ENCODE measurements at regions not wholly inside any gene's neighbourhood (a gene's known extent, or its start where the extent isn't known, plus 50 kb on each side); places are given as distances from the start of the nearest gene placed in this dataset.

DNA sequence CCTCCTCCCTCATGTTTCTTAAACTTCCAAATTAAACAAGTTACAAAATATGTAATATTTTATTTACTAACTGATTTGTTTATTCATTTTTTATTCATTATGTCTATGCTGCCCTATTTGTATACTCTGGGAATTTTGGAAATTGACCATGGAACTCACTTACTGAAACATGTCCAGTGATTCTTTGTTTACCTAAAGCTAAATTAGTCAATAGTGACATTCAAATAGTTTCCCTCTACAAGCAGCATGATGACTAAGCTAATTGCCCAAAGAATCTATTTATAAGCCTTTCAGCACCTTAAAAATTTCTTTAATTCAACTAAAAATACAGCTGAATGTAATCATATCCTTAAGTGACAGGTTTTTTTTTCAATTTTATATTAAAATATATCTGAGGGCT is 437.7 kb downstream of the SI start:
- Histone ChIP-seq H3K27me3 (no peaks in the 10 kb centered on the region), H3K36me3 (no peaks in the 10 kb centered on the region), H3K27ac (replicated peaks in 1 of 4) (no peak overlapping the region), H3K9me3 (no peaks in the 10 kb centered on the region), H3K4me1 (no peaks in the 10 kb centered on the region), H3K4me3 (no peak overlapping the region)
- TF ChIP-seq POLR2AphosphoS5 (IDR thresholded peaks at IDR 0.05) (no peak), EP300 (IDR thresholded peaks at IDR 0.05) (no peak), POLR2A (IDR thresholded peaks at IDR 0.05; ENCODE audit: low read depth) (no peak)
- TF ChIP-seq, protein P1, sequence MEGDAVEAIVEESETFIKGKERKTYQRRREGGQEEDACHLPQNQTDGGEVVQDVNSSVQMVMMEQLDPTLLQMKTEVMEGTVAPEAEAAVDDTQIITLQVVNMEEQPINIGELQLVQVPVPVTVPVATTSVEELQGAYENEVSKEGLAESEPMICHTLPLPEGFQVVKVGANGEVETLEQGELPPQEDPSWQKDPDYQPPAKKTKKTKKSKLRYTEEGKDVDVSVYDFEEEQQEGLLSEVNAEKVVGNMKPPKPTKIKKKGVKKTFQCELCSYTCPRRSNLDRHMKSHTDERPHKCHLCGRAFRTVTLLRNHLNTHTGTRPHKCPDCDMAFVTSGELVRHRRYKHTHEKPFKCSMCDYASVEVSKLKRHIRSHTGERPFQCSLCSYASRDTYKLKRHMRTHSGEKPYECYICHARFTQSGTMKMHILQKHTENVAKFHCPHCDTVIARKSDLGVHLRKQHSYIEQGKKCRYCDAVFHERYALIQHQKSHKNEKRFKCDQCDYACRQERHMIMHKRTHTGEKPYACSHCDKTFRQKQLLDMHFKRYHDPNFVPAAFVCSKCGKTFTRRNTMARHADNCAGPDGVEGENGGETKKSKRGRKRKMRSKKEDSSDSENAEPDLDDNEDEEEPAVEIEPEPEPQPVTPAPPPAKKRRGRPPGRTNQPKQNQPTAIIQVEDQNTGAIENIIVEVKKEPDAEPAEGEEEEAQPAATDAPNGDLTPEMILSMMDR (IDR thresholded peaks at IDR 0.05), result no peak
- intact Hi-C loops (cut with DNase I), result no loop called here
- DNase-seq (ENCODE audit: extremely low spot score), result no peak

DNA sequence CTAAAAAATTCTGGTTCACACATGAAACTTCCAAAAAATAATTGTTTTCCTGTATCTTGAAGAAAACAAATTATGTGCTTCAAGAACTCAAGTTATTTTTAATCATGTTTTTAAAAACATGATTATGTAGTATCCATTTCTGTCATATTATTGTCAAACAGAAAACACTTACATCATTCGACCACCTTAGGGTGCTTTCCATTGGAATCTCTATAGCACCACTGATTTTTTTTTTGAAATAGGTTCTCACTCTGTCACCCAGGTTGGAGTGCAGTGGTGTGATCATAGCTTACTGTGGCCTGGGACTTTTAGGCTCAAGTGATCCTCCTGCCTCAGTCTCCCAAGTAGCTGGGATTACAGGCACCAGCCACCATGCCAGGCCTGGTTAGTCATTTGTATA is 457.3 kb downstream of the SI start:
- Histone ChIP-seq H3K4me1 (no peaks in the 10 kb centered on the region), H3K36me3 (no peaks in the 10 kb centered on the region), H3K4me3 (no peak overlapping the region), H3K27me3 (no peaks in the 10 kb centered on the region), H3K9me3 (no peaks in the 10 kb centered on the region), H3K27ac (replicated peaks in 1 of 4) (no peak overlapping the region)
- no peak for DNase-seq (ENCODE audit: extremely low spot score)
- 82% methylated on average over 1 of the region's 1 CpG for WGBS
- intact Hi-C loops (cut with DNase I), result no loop called here
- TF ChIP-seq, protein P1 (IDR thresholded peaks at IDR 0.05), result no peak
- TF ChIP-seq EP300 (IDR thresholded peaks at IDR 0.05), result no peak
- no peak for TF ChIP-seq POLR2AphosphoS5 (IDR thresholded peaks at IDR 0.05)
- no peak for TF ChIP-seq POLR2A (IDR thresholded peaks at IDR 0.05; ENCODE audit: low read depth)

DNA sequence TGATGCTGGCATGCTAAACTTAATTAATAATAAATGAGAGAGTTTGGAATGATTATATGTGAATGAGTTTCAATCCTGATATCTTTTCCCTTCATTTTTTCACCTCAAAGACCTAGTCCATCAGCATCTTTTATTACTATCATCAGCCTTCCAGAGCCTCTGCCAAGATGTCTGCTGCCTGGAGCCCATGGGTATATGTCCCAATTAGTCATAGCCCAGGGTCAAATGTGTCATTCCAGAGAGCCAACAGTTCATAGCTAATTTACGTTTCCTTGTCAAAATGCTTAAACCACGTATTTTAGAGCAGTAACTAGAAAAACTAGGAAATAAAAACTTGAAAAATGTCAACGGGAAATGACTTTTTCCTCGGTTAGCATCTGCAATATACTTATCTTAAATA is 457.9 kb downstream of the SI start:
- no peak for DNase-seq (ENCODE audit: extremely low spot score)
- TF ChIP-seq POLR2A (IDR thresholded peaks at IDR 0.05; ENCODE audit: low read depth) (no peak), EP300 (IDR thresholded peaks at IDR 0.05) (no peak), POLR2AphosphoS5 (IDR thresholded peaks at IDR 0.05) (no peak)
- TF ChIP-seq, protein P1 (IDR thresholded peaks at IDR 0.05), result no peak
- H3K27ac ChIP-seq (replicated peaks in 1 of 4), result no peak overlapping the region
- H3K4me1 ChIP-seq, result no peaks in the 10 kb centered on the region
- H3K4me3 ChIP-seq, result no peak overlapping the region
- H3K27me3 ChIP-seq, result no peaks in the 10 kb centered on the region
- intact Hi-C loops (cut with DNase I), result no loop called here
- no peaks in the 10 kb centered on the region for H3K9me3 ChIP-seq
- WGBS, result 71% methylated on average over 4 of the region's 4 CpGs
- no peaks in the 10 kb centered on the region for H3K36me3 ChIP-seq

DNA sequence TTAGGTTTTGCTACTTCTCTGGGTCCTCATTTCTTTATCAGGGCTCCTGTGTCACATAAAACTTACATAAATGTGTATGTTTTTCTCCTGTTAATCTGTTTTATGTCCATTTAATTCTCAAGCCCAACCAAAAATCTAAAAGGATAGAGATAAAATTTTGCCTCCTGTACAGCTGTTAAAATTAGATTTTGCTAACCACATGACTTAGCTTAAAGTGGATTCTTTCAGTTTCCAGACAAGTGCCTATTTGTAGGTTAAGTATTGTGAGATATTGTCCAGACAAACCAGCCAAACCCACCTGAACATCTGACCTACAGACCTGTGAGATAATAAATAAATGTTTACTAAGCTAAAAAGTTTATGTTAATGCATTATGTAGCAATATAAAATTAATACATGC is 465.5 kb downstream of the SI start:
- Histone ChIP-seq H3K27ac (replicated peaks in 1 of 4) (no peak overlapping the region), H3K9me3 (no peaks in the 10 kb centered on the region), H3K27me3 (no peaks in the 10 kb centered on the region), H3K36me3 (no peaks in the 10 kb centered on the region), H3K4me1 (no peaks in the 10 kb centered on the region), H3K4me3 (no peak overlapping the region)
- TF ChIP-seq EP300 (IDR thresholded peaks at IDR 0.05) (no peak), POLR2A (IDR thresholded peaks at IDR 0.05; ENCODE audit: low read depth) (no peak), POLR2AphosphoS5 (IDR thresholded peaks at IDR 0.05) (no peak)
- TF ChIP-seq, protein P1 (IDR thresholded peaks at IDR 0.05), result no peak
- DNase-seq (ENCODE audit: extremely low spot score), result no peak
- intact Hi-C loops (cut with DNase I), result no loop called here

DNA sequence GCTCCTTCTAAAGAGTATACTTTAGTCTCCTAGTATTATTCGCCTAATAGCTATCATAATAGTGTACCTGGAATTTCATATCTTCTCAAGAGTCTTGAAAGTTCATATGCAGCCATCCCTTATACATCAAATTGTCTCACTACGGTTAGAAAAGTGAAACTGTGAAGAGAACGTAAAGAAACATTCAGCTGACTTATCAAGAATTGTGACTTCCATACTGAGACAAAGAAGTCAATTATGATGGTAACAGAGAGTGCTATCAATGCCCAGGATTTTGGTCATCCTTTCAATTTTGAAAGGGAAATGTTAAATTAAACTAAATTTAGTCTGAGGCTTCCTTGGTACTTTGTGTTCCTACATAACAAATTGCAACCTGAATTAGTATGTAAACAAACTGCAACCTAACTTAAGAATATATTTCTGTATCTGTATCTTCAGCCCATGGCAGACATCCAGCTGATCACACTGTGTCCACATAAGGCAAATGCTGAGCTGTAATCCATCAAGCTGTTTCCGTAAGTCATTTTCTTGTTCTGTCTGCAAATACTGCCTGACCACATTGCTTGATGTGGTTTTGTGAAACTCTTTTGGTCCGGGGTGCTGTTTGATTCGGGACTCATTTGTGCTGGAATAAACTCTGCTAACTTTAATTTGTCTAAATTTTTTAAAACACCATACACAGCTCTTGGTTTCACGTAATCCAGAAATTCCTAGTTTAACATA is 469.6 kb downstream of the SI start:
- Histone ChIP-seq H3K36me3 (no peaks in the 10 kb centered on the region), H3K27me3 (no peaks in the 10 kb centered on the region), H3K4me3 (no peak overlapping the region), H3K4me1 (no peaks in the 10 kb centered on the region), H3K9me3 (no peaks in the 10 kb centered on the region), H3K27ac (replicated peaks in 1 of 4) (no peak overlapping the region)
- intact Hi-C loops (cut with DNase I), result no loop called here
- 72% methylated on average over 7 of the region's 7 CpGs for WGBS
- DNase-seq (ENCODE audit: extremely low spot score), result no peak
- TF ChIP-seq, protein P1 (IDR thresholded peaks at IDR 0.05), result no peak
- TF ChIP-seq EP300 (IDR thresholded peaks at IDR 0.05), result no peak
- TF ChIP-seq POLR2A (IDR thresholded peaks at IDR 0.05; ENCODE audit: low read depth), result no peak
- TF ChIP-seq POLR2AphosphoS5 (IDR thresholded peaks at IDR 0.05), result no peak
